UCSD-AML1 (cell line): ENCODE measurements at regions not wholly inside any gene's neighbourhood (a gene's known extent, or its start where the extent isn't known, plus 50 kb on each side); places are given as distances from the start of the nearest gene placed in this dataset.

Source experiments
- DNase-seq: peaks from one replicate; lab custom pipeline; 2025; ENCODE audit not compliant: unreplicated experiment; lab: John Stamatoyannopoulos, UW

GRCh38 chr10:108307925-108308312 lies 1143.4 kb upstream of the SORCS1 start:
- no peak for DNase-seq

GRCh38 chr10:108307250-108307924 lies 1142.9 kb upstream of the SORCS1 start:
- DNase-seq, result no peak

- no peak for DNase-seq
Measured at GRCh38 chr10:108303149-108303548, 1138.6 kb upstream of the SORCS1 start.

GRCh38 chr10:108301002-108301401 lies 1136.5 kb upstream of the SORCS1 start:
- DNase-seq, result no peak

GRCh38 chr10:108290823-108291222 lies 1126.3 kb upstream of the SORCS1 start:
- DNase-seq, result no peak

GRCh38 chr10:108275895-108276685 lies 1111.6 kb upstream of the SORCS1 start:
- DNase-seq, result no peak

- no peak for DNase-seq
Measured at GRCh38 chr10:108260383-108260906, 1095.9 kb upstream of the SORCS1 start.

GRCh38 chr10:108254089-108254488 lies 1089.6 kb upstream of the SORCS1 start:
- no peak for DNase-seq

GRCh38 chr10:108252771-108253170 lies 1088.3 kb upstream of the SORCS1 start:
- DNase-seq, result no peak

GRCh38 chr10:108250936-108251620 lies 1086.6 kb upstream of the SORCS1 start:
- DNase-seq, result no peak

GRCh38 chr10:108249940-108250339 lies 1085.4 kb upstream of the SORCS1 start:
- DNase-seq, result peak; percentile 12

- DNase-seq, result no peak
Measured at GRCh38 chr10:108244443-108245228, 1080.1 kb upstream of the SORCS1 start.

GRCh38 chr10:108241166-108241565 lies 1076.7 kb upstream of the SORCS1 start:
- no peak for DNase-seq

- no peak for DNase-seq
Measured at GRCh38 chr10:108238261-108238660, 1073.8 kb upstream of the SORCS1 start.

GRCh38 chr10:108230478-108231170 lies 1066.1 kb upstream of the SORCS1 start:
- no peak for DNase-seq

GRCh38 chr10:108208732-108209131 lies 1044.2 kb upstream of the SORCS1 start:
- no peak for DNase-seq

GRCh38 chr10:108208038-108208437 lies 1043.5 kb upstream of the SORCS1 start:
- no peak for DNase-seq

GRCh38 chr10:108204528-108205305 lies 1040.2 kb upstream of the SORCS1 start:
- no peak for DNase-seq

GRCh38 chr10:108203905-108204527 lies 1039.5 kb upstream of the SORCS1 start:
- DNase-seq, result no peak
